ENCODE measurements at regions not wholly inside any gene's neighbourhood (a gene's known extent, or its start where the extent isn't known, plus 50 kb on each side); places are given as distances from the start of the nearest gene placed in this dataset.

- CTCF ChIA-PET, result no interaction called here
- DNase-seq (ENCODE audit: low spot score), result no peak
- POLR2A ChIA-PET (ENCODE audit: low non-redundant PET), result no interaction called here
- no peak overlapping the region for H3K27ac ChIP-seq
- no peak for TF ChIP-seq CTCF (conservative IDR thresholded peaks at IDR 0.05; ENCODE audit: low read depth)
Measured at GRCh38 chr6:138025528-138025978, 81.7 kb downstream of the PERP start.

GRCh38 chr6:138026342-138026741 lies 80.9 kb downstream of the PERP start:
- DNase-seq (ENCODE audit: low spot score), result no peak
- POLR2A ChIA-PET (ENCODE audit: low non-redundant PET), result no interaction called here
- TF ChIP-seq CTCF (conservative IDR thresholded peaks at IDR 0.05; ENCODE audit: low read depth), result no peak
- CTCF ChIA-PET, result interaction anchor here (0.6 kb wide), 1 partner anchor 10 kb away, joined by 3 read pairs; no protein-coding TSS in a partner anchor
- no peak overlapping the region for H3K27ac ChIP-seq

- CTCF ChIA-PET, result no interaction called here
- TF ChIP-seq CTCF (conservative IDR thresholded peaks at IDR 0.05; ENCODE audit: low read depth), result no peak
- H3K27ac ChIP-seq, result peak overlapping the region; percentile 49
Measured at GRCh38 chr6:138028893-138029292, 78.3 kb downstream of the PERP start.

GRCh38 chr6:138030872-138031271 lies 76.3 kb downstream of the PERP start:
- CTCF ChIA-PET, result no interaction called here

More at GRCh38 chr6:138028893-138029292, 78.3 kb downstream of the PERP start:
- POLR2A ChIA-PET (ENCODE audit: low non-redundant PET), result no interaction called here
- peak; percentile 34 for DNase-seq (ENCODE audit: low spot score)

GRCh38 chr6:138031417-138031816 lies 75.8 kb downstream of the PERP start:
- H3K27ac ChIP-seq, result peak overlapping the region; percentile 89
- CTCF ChIA-PET, result no interaction called here
- no peak for TF ChIP-seq CTCF (conservative IDR thresholded peaks at IDR 0.05; ENCODE audit: low read depth)
- POLR2A ChIA-PET (ENCODE audit: low non-redundant PET), result no interaction called here
- DNase-seq (ENCODE audit: low spot score), result peak; percentile 44

More at GRCh38 chr6:138030872-138031271, 76.3 kb downstream of the PERP start:
- peak overlapping the region; percentile 89 for H3K27ac ChIP-seq
- no peak for DNase-seq (ENCODE audit: low spot score)
- TF ChIP-seq CTCF (conservative IDR thresholded peaks at IDR 0.05; ENCODE audit: low read depth), result no peak
- POLR2A ChIA-PET (ENCODE audit: low non-redundant PET), result no interaction called here

- no peak for TF ChIP-seq CTCF (conservative IDR thresholded peaks at IDR 0.05; ENCODE audit: low read depth)
- ChIA-PET CTCF (no interaction called here), POLR2A (ENCODE audit: low non-redundant PET) (no interaction called here)
- DNase-seq (ENCODE audit: low spot score), result peak; percentile 60
- peak overlapping the region; percentile 89 for H3K27ac ChIP-seq
Measured at GRCh38 chr6:138031850-138032249, 75.4 kb downstream of the PERP start.

Measured in RWPE1 (cell line).